Inflammatory macrophage treated with lipopolysaccharide for 1 hour (primary cell): ENCODE measurements at regions not wholly inside any gene's neighbourhood (a gene's known extent, or its start where the extent isn't known, plus 50 kb on each side); places are given as distances from the start of the nearest gene placed in this dataset.

Experiments used
- DNase-seq, 2 donors: peaks; one replicate each; pipeline ENCODE4 v3.0.0-alpha.2; 2020 to 2022

GRCh38 chr5:15080219-15080618 lies 208.6 kb upstream of the ANKH start:
- DNase-seq = no peak

- DNase-seq = no peak
Measured at GRCh38 chr5:15079566-15079965, 208.0 kb upstream of the ANKH start.

GRCh38 chr5:15074651-15075050 lies 203.1 kb upstream of the ANKH start:
- DNase-seq = no peak

- no peak for DNase-seq
Measured at GRCh38 chr5:15073453-15073852, 201.9 kb upstream of the ANKH start.

GRCh38 chr5:15070907-15071306 lies 199.3 kb upstream of the ANKH start:
- no peak for DNase-seq

GRCh38 chr5:15069407-15069905 lies 197.9 kb upstream of the ANKH start:
- DNase-seq = no peak

GRCh38 chr5:15065091-15065490 lies 193.5 kb upstream of the ANKH start:
- DNase-seq = no peak

GRCh38 chr5:15064396-15064795 lies 192.8 kb upstream of the ANKH start:
- no peak for DNase-seq

GRCh38 chr5:15056988-15057592 lies 185.5 kb upstream of the ANKH start:
- DNase-seq = no peak

- no peak for DNase-seq
Measured at GRCh38 chr5:15044521-15044920, 172.9 kb upstream of the ANKH start.

GRCh38 chr5:15037247-15037908 lies 165.8 kb upstream of the ANKH start:
- no peak for DNase-seq

GRCh38 chr5:15034379-15034778 lies 162.8 kb upstream of the ANKH start:
- no peak for DNase-seq

- DNase-seq = no peak
Measured at GRCh38 chr5:15031180-15031579, 159.6 kb upstream of the ANKH start.

GRCh38 chr5:15027764-15028163 lies 156.2 kb upstream of the ANKH start:
- DNase-seq = no peak

GRCh38 chr5:15026944-15027343 lies 155.4 kb upstream of the ANKH start:
- no peak for DNase-seq

GRCh38 chr5:15026011-15026893 lies 154.7 kb upstream of the ANKH start:
- DNase-seq = no peak

- DNase-seq = no peak
Measured at GRCh38 chr5:15023846-15024245, 152.3 kb upstream of the ANKH start.

- DNase-seq = no peak
Measured at GRCh38 chr5:15023266-15023665, 151.7 kb upstream of the ANKH start.

GRCh38 chr5:15021266-15022046 lies 149.9 kb upstream of the ANKH start:
- DNase-seq = no peak

- no peak for DNase-seq
Measured at GRCh38 chr5:15020736-15021135, 149.2 kb upstream of the ANKH start.

- DNase-seq = no peak
Measured at GRCh38 chr5:15014809-15015208, 143.2 kb upstream of the ANKH start.

GRCh38 chr5:15013654-15014463 lies 142.3 kb upstream of the ANKH start:
- DNase-seq = peak; percentile 47 to 85
